ENCODE measurements at regions not wholly inside any gene's neighbourhood (a gene's known extent, or its start where the extent isn't known, plus 50 kb on each side); places are given as distances from the start of the nearest gene placed in this dataset.

DNA sequence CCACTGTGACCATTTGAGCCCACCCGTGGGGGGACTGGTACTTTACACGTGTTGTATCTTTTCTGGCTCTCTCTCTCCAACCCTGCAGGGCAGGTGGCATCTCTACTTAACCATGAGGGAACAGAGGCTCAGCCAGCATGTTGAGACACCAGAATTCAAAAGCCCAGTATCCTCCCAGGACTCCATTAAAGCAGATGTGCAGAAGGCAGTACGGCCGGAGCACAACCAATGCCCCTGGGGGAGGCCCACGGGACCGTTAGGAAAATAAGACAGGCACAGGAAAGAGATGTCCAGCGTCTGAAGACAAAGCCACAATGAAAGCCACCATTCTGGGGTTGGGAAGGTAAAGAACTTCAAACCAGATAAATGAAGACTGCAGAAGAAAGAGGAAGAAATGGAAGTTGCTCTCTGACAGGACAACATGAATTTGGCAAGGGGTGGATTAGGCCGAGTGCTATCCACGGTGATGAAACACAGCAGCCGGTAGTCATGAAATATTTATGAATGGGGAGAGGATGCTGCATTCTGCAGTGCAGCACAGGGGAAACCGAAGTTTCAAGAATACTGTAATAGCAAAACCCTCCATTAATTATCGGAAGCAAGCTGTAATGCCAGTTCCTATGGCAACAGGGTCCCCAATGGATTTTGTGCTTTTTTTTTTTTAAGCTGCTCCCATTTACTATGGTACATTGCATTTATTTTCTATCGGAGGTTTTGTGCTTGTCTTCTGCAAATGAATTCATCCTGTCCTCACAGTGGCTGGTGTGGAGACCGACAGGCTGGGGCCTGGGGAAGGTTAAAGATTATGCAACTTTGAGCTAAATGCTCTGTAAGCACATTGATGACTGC lies 179.4 kb downstream of the NRN1 start:
- TF ChIP-seq JUND (IDR thresholded peaks at IDR 0.05) (no peak), MEF2A (IDR thresholded peaks at IDR 0.05; ENCODE audit: borderline replicate concordance, low read depth) (no peak), RFX5 (IDR thresholded peaks at IDR 0.05; ENCODE audit: low read length) (no peak), TEAD4 (IDR thresholded peaks at IDR 0.05; ENCODE audit: borderline replicate concordance, insufficient read depth) (no peak), SIN3A (IDR thresholded peaks at IDR 0.05; ENCODE audit: borderline replicate concordance, low read depth, low read length) (no peak), YY1 (IDR thresholded peaks at IDR 0.05; ENCODE audit: low read depth) (no peak), TAF1 (IDR thresholded peaks at IDR 0.05; ENCODE audit: borderline replicate concordance, low read depth, low read length) (no peak)
- TF ChIP-seq, protein P1, sequence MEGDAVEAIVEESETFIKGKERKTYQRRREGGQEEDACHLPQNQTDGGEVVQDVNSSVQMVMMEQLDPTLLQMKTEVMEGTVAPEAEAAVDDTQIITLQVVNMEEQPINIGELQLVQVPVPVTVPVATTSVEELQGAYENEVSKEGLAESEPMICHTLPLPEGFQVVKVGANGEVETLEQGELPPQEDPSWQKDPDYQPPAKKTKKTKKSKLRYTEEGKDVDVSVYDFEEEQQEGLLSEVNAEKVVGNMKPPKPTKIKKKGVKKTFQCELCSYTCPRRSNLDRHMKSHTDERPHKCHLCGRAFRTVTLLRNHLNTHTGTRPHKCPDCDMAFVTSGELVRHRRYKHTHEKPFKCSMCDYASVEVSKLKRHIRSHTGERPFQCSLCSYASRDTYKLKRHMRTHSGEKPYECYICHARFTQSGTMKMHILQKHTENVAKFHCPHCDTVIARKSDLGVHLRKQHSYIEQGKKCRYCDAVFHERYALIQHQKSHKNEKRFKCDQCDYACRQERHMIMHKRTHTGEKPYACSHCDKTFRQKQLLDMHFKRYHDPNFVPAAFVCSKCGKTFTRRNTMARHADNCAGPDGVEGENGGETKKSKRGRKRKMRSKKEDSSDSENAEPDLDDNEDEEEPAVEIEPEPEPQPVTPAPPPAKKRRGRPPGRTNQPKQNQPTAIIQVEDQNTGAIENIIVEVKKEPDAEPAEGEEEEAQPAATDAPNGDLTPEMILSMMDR (IDR thresholded peaks at IDR 0.05) = no peak
- TF ChIP-seq, protein P2, sequence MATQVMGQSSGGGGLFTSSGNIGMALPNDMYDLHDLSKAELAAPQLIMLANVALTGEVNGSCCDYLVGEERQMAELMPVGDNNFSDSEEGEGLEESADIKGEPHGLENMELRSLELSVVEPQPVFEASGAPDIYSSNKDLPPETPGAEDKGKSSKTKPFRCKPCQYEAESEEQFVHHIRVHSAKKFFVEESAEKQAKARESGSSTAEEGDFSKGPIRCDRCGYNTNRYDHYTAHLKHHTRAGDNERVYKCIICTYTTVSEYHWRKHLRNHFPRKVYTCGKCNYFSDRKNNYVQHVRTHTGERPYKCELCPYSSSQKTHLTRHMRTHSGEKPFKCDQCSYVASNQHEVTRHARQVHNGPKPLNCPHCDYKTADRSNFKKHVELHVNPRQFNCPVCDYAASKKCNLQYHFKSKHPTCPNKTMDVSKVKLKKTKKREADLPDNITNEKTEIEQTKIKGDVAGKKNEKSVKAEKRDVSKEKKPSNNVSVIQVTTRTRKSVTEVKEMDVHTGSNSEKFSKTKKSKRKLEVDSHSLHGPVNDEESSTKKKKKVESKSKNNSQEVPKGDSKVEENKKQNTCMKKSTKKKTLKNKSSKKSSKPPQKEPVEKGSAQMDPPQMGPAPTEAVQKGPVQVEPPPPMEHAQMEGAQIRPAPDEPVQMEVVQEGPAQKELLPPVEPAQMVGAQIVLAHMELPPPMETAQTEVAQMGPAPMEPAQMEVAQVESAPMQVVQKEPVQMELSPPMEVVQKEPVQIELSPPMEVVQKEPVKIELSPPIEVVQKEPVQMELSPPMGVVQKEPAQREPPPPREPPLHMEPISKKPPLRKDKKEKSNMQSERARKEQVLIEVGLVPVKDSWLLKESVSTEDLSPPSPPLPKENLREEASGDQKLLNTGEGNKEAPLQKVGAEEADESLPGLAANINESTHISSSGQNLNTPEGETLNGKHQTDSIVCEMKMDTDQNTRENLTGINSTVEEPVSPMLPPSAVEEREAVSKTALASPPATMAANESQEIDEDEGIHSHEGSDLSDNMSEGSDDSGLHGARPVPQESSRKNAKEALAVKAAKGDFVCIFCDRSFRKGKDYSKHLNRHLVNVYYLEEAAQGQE (IDR thresholded peaks at IDR 0.05; ENCODE audit: low read depth, low read length) = no peak

Data from SK-N-SH (cell line).